ENCODE measurements at regions not wholly inside any gene's neighbourhood (a gene's known extent, or its start where the extent isn't known, plus 50 kb on each side); places are given as distances from the start of the nearest gene placed in this dataset.

DNA sequence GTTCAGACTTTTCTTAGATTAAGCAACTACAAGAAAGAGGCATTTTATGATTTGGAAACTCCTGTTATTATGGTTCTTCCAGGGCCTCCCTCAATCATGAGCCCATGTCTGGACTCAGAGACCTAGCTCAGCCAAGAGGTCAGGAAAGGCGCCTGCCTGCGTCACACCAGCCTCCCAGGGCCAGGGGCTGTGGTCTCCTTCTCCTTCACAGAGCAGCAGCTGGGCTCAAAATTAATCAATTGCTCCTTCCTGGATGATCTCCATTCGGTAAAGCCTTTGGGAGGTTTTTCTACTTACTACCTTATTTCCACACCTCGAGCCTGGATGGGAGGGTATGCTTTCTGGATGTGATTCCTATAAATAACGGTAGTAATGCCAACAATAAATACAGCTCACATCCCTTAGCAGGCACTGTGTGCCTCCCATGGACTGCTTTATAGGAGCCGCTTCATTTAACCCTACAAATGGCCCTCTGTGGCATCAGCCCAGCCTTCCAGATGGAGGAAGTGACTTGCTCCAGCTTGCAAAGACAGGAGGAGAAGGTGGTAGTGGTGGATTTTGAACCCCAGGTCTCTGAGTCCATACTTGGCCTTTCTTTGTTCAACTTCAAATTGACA, 1445.6 kb downstream of the TBC1D22A start:
- Histone ChIP-seq H3K4me1 (ENCODE audit: insufficient read depth, low read length) (no peaks in the 10 kb centered on the region), H3K36me3 (ENCODE audit: low read depth, low read length) (no peaks in the 10 kb centered on the region), H3K9me3 (ENCODE audit: low read length) (no peaks in the 10 kb centered on the region), H3F3A (ENCODE audit: low read length, unreplicated experiment) (no peaks in the 10 kb centered on the region), H3K27me3 (ENCODE audit: low read length) (no peaks in the 10 kb centered on the region), H3K9ac (ENCODE audit: low read length) (no peak overlapping the region), H3K9me2 (replicated peaks; ENCODE audit: low read length) (no peaks in the 10 kb centered on the region), H3K4me2 (ENCODE audit: low read length) (no peak overlapping the region), H2AFZ (ENCODE audit: low read length) (no peak overlapping the region), H3K4me3 (ENCODE audit: low read length) (no peak overlapping the region), H3K27ac (ENCODE audit: low read length) (no peak overlapping the region), H3K79me2 (ENCODE audit: low read length) (no peaks in the 10 kb centered on the region), H4K20me1 (ENCODE audit: low read length) (no peaks in the 10 kb centered on the region)
- BruUV-seq (replicated peaks) = no TSS peak
- intact Hi-C loops (cut with micrococcal nuclease) = no loop called here
- ATAC-seq (no peak), DNase-seq (no peak)
- ChIA-PET POLR2A (ENCODE audit: unreplicated experiment) (no interaction called here), CTCF (no interaction called here)
- TF ChIP-seq, protein P1, sequence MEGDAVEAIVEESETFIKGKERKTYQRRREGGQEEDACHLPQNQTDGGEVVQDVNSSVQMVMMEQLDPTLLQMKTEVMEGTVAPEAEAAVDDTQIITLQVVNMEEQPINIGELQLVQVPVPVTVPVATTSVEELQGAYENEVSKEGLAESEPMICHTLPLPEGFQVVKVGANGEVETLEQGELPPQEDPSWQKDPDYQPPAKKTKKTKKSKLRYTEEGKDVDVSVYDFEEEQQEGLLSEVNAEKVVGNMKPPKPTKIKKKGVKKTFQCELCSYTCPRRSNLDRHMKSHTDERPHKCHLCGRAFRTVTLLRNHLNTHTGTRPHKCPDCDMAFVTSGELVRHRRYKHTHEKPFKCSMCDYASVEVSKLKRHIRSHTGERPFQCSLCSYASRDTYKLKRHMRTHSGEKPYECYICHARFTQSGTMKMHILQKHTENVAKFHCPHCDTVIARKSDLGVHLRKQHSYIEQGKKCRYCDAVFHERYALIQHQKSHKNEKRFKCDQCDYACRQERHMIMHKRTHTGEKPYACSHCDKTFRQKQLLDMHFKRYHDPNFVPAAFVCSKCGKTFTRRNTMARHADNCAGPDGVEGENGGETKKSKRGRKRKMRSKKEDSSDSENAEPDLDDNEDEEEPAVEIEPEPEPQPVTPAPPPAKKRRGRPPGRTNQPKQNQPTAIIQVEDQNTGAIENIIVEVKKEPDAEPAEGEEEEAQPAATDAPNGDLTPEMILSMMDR (conservative IDR thresholded peaks at IDR 0.05; ENCODE audit: low read depth, low read length) = no peak
- no peak for TF ChIP-seq EZH2 (IDR thresholded peaks at IDR 0.05; ENCODE audit: low read length, unreplicated experiment)
- no peak for TF ChIP-seq EZH2phosphoT487 (IDR thresholded peaks at IDR 0.05; ENCODE audit: borderline replicate concordance, low read length)

DNA sequence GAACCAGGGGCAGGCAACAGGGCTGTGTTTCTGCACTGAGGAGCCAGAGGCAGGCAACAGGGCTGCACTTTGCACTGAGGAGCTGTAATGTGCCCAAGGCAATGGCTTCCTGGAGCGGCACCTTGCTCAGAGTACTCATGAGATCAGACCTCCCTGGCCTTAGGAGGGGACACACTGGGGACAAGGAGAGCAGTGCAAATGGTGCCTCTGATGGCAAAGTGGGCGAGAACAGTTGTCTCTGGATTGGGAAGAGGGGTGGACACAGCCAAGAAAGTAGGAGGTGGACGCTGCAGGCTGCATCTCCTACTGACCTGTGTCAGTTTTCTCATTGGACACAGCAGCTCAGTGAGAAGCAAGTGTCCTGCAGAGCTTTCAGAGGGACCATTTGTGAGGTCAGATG, 1443.3 kb downstream of the TBC1D22A start:
- intact Hi-C loops (cut with micrococcal nuclease) = no loop called here
- H3K4me3 ChIP-seq (ENCODE audit: low read length) = no peak overlapping the region
- no peak overlapping the region for H2AFZ ChIP-seq (ENCODE audit: low read length)
- no peaks in the 10 kb centered on the region for H3F3A ChIP-seq (ENCODE audit: low read length, unreplicated experiment)
- BruUV-seq (replicated peaks) = no TSS peak
- no peaks in the 10 kb centered on the region for H3K9me3 ChIP-seq (ENCODE audit: low read length)
- no peak for ATAC-seq
- H3K4me2 ChIP-seq (ENCODE audit: low read length) = no peak overlapping the region
- no peaks in the 10 kb centered on the region for H3K9me2 ChIP-seq (replicated peaks; ENCODE audit: low read length)
- no peaks in the 10 kb centered on the region for H3K27me3 ChIP-seq (ENCODE audit: low read length)
- ChIA-PET POLR2A (ENCODE audit: unreplicated experiment) (no interaction called here), CTCF (no interaction called here)
- TF ChIP-seq EZH2 (IDR thresholded peaks at IDR 0.05; ENCODE audit: low read length, unreplicated experiment) = no peak
- TF ChIP-seq, protein P1 (conservative IDR thresholded peaks at IDR 0.05; ENCODE audit: low read depth, low read length) = no peak
- TF ChIP-seq EZH2phosphoT487 (IDR thresholded peaks at IDR 0.05; ENCODE audit: borderline replicate concordance, low read length) = no peak
- H3K27ac ChIP-seq (ENCODE audit: low read length) = no peak overlapping the region
- H4K20me1 ChIP-seq (ENCODE audit: low read length) = no peaks in the 10 kb centered on the region
- no peaks in the 10 kb centered on the region for H3K4me1 ChIP-seq (ENCODE audit: insufficient read depth, low read length)
- no peak for DNase-seq
- no peak overlapping the region for H3K9ac ChIP-seq (ENCODE audit: low read length)
- no peaks in the 10 kb centered on the region for H3K36me3 ChIP-seq (ENCODE audit: low read depth, low read length)
- no peaks in the 10 kb centered on the region for H3K79me2 ChIP-seq (ENCODE audit: low read length)

DNA sequence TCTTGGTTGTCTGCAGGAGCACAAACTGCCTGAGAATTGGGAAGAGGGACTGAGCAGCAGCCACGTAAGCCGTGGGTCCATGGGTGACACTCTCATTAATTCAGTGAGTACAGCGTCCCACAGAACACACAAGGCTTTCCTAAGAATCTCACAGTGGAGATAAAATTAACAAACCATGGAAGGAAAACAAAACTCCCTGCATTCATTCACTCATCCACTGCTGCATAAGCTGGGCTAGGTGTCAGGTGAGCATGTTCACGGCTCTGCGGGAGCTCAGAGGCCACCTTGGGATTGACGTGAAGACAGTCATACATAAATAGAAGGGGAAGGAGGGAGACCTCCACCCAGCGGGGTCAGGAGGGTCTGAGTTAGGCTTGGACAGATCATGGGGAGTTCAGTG, 1442.7 kb downstream of the TBC1D22A start:
- H3K9me3 ChIP-seq (ENCODE audit: low read length) = no peaks in the 10 kb centered on the region
- no peaks in the 10 kb centered on the region for H3K79me2 ChIP-seq (ENCODE audit: low read length)
- no TSS peak for BruUV-seq (replicated peaks)
- ChIA-PET POLR2A (ENCODE audit: unreplicated experiment) (no interaction called here), CTCF (no interaction called here)
- H3F3A ChIP-seq (ENCODE audit: low read length, unreplicated experiment) = no peaks in the 10 kb centered on the region
- H2AFZ ChIP-seq (ENCODE audit: low read length) = no peak overlapping the region
- H3K27ac ChIP-seq (ENCODE audit: low read length) = no peak overlapping the region
- H3K9me2 ChIP-seq (replicated peaks; ENCODE audit: low read length) = no peaks in the 10 kb centered on the region
- no peaks in the 10 kb centered on the region for H4K20me1 ChIP-seq (ENCODE audit: low read length)
- ATAC-seq = no peak
- TF ChIP-seq EZH2phosphoT487 (IDR thresholded peaks at IDR 0.05; ENCODE audit: borderline replicate concordance, low read length) (no peak), EZH2 (IDR thresholded peaks at IDR 0.05; ENCODE audit: low read length, unreplicated experiment) (no peak)
- TF ChIP-seq, protein P1 (conservative IDR thresholded peaks at IDR 0.05; ENCODE audit: low read depth, low read length) = no peak
- H3K4me3 ChIP-seq (ENCODE audit: low read length) = no peak overlapping the region
- H3K36me3 ChIP-seq (ENCODE audit: low read depth, low read length) = no peaks in the 10 kb centered on the region
- H3K4me2 ChIP-seq (ENCODE audit: low read length) = no peak overlapping the region
- no peak overlapping the region for H3K9ac ChIP-seq (ENCODE audit: low read length)
- DNase-seq = no peak
- no peaks in the 10 kb centered on the region for H3K27me3 ChIP-seq (ENCODE audit: low read length)
- no peaks in the 10 kb centered on the region for H3K4me1 ChIP-seq (ENCODE audit: insufficient read depth, low read length)
- intact Hi-C loops (cut with micrococcal nuclease) = no loop called here

Measured in PC-3 (cell line).